B cell (primary cell): ENCODE measurements at regions not wholly inside any gene's neighbourhood (a gene's known extent, or its start where the extent isn't known, plus 50 kb on each side); places are given as distances from the start of the nearest gene placed in this dataset.

Source experiments
- ATAC-seq: fragments of 200-7000 bp; cut with Tn5 transposase; one replicate; pipeline ENCODE4 v1.10.0; 2021; ENCODE audit warnings: low read depth, mild to moderate bottlenecking, moderate number of reproducible peaks, moderate library complexity
- CTCF ChIA-PET: fragments of 350-600 bp; sonication (Branson Sonifier 250); formaldehyde crosslinking; loops from one replicate; lab custom pipeline; 2021; ENCODE audit warnings: antibody characterized with exemption, inconsistent platforms; lab: Charles Lee
- POLR2A ChIA-PET: fragments of 350-600 bp; sonication (Branson Sonifier 250); formaldehyde crosslinking; loops from one replicate; lab custom pipeline; 2021; ENCODE audit warnings: antibody characterized with exemption; lab: Charles Lee
- DNase-seq: peaks from one replicate; pipeline ENCODE4 v3.0.0; 2013
- H2AFZ ChIP-seq: 2 replicates; pipeline ENCODE4 v1.6.1; 2012; ENCODE audit warnings: mild to moderate bottlenecking, low read depth, low read length; ENCODE audit not compliant: insufficient read depth, poor library complexity, severe bottlenecking
- H3K27ac ChIP-seq, 2 donors: 1 replicate in 1 of 2; 2 replicates in 1 of 2; pipeline ENCODE4 v1.5.1; 2012 to 2013; ENCODE audit warnings: low read length in 2 of 2, mild to moderate bottlenecking in 2 of 2, moderate library complexity in 1 of 2
- H3K27me3 ChIP-seq, 4 experiments: fragments of 200-600 bp in 1 of 4; sonication (generic) in 1 of 4; replicated peaks in 1 of 4; 1 replicate in 2 of 4; 2 replicates in 2 of 4; pipeline versions ENCODE4 v1.6.1 to v1.7.0; 2013 to 2016; ENCODE audit warnings: low read length in 3 of 4, mild to moderate bottlenecking in 2 of 4, mixed read lengths in 1 of 4, moderate library complexity in 1 of 4; ENCODE audit not compliant: insufficient read depth in 4 of 4, control insufficient read depth in 3 of 4; ENCODE audit errors: control extremely low read depth in 1 of 4
- H3K36me3 ChIP-seq, 2 experiments: replicated peaks in 1 of 2; 1 replicate in 1 of 2; 2 replicates in 1 of 2; pipeline versions ENCODE4 v1.6.1 to v1.7.1; 2013; ENCODE audit warnings: low read length in 1 of 2; ENCODE audit not compliant: insufficient read depth in 2 of 2, control insufficient read depth in 1 of 2; ENCODE audit errors: control extremely low read depth in 1 of 2, extremely low read depth in 1 of 2
- H3K4me1 ChIP-seq, 2 donors: fragments of 200-600 bp in 1 of 2; sonication (generic) in 1 of 2; 1 replicate in 1 of 2; 2 replicates in 1 of 2; pipeline versions ENCODE4 v1.5.1 to v1.6.1; 2013 to 2017; ENCODE audit warnings: low read length in 2 of 2; ENCODE audit not compliant: control insufficient read depth in 2 of 2, insufficient read depth in 2 of 2
- H3K4me2 ChIP-seq: replicated peaks from 2 replicates; pipeline ENCODE3; 2012; ENCODE audit warnings: mild to moderate bottlenecking, low read depth, low read length; ENCODE audit not compliant: poor library complexity, severe bottlenecking
- H3K4me3 ChIP-seq, 5 experiments: fragments of 200-600 bp in 1 of 5; sonication (generic) in 1 of 5; 1 replicate in 3 of 5; 2 replicates in 2 of 5; pipeline versions ENCODE4 v1.5.1 to v1.7.0; 2011 to 2016; ENCODE audit warnings: low read length in 4 of 5, mild to moderate bottlenecking in 4 of 5, low read depth in 2 of 5, control low read depth in 1 of 5, moderate library complexity in 1 of 5; ENCODE audit not compliant: insufficient read depth in 1 of 5; ENCODE audit errors: control extremely low read depth in 1 of 5, extremely low read depth in 1 of 5
- H3K79me2 ChIP-seq: fragments of 200-600 bp; sonication (generic); one replicate; pipeline ENCODE4 v1.6.0; 2016; ENCODE audit warnings: low read length; ENCODE audit not compliant: control insufficient read depth, insufficient read depth
- H3K9ac ChIP-seq: fragments of 200-600 bp; sonication (generic); 2 replicates; pipeline ENCODE4 v1.6.1; 2017; ENCODE audit warnings: mild to moderate bottlenecking, low read length, moderate library complexity
- H3K9me3 ChIP-seq, 3 donors: one replicate each; pipeline versions ENCODE4 v1.6.1 to v1.7.1; 2013; ENCODE audit warnings: low read length in 2 of 3; ENCODE audit not compliant: control insufficient read depth in 2 of 3, insufficient read depth in 1 of 3; ENCODE audit errors: control extremely low read depth in 1 of 3
- H4K20me1 ChIP-seq: 2 replicates; pipeline ENCODE4 v1.6.0; 2012; ENCODE audit warnings: mild to moderate bottlenecking, low read length; ENCODE audit not compliant: insufficient read depth, control insufficient read depth, poor library complexity, severe bottlenecking
- H3K27ac Mint-ChIP-seq: one replicate; pipeline ENCODE4 v1.8.0; 2021; ENCODE audit warnings: mixed read lengths
- H3K27me3 Mint-ChIP-seq: one replicate; pipeline ENCODE4 v1.8.0; 2021; ENCODE audit warnings: mixed read lengths
- H3K4me1 Mint-ChIP-seq: one replicate; pipeline ENCODE4 v1.8.0; 2021; ENCODE audit warnings: mixed read lengths
- H3K4me3 Mint-ChIP-seq: one replicate; pipeline ENCODE4 v1.8.0; 2021; ENCODE audit warnings: mixed read lengths
- H3K9me3 Mint-ChIP-seq: one replicate; pipeline ENCODE4 v1.8.0; 2022; ENCODE audit warnings: mixed read lengths; ENCODE audit not compliant: insufficient read depth
- CTCF ChIP-seq: fragments of 200-600 bp; IDR thresholded peaks from one replicate; pipeline ENCODE4 v1.8.0; 2022; ENCODE audit warnings: antibody characterized with exemption, mild to moderate bottlenecking
- EZH2 ChIP-seq: IDR thresholded peaks from 2 replicates; pipeline ENCODE4 v1.6.1; 2012; ENCODE audit warnings: borderline replicate concordance, low read depth, mild to moderate bottlenecking, moderate library complexity, low read length; ENCODE audit not compliant: insufficient read depth, poor library complexity, severe bottlenecking
- WGBS: methylation state at CpG from one replicate; pipeline ENCODE4 v1.1.5; 2013; ENCODE audit warnings: missing lambda C conversion rate; ENCODE audit not compliant: insufficient coverage; 5-methylcytosine and 5-hydroxymethylcytosine counted together
- intact Hi-C: fragments of 100-400 bp; cut with micrococcal nuclease; formaldehyde crosslinking; loops from one replicate; pipeline ENCODE4 v1.10.0; 2022

GRCh38 chr15:91634179-91634578 lies 219.3 kb upstream of the SLCO3A1 start:
- H3K4me2 ChIP-seq, result no peak overlapping the region
- no peak overlapping the region for H3K9ac ChIP-seq
- DNase-seq (no peak), ATAC-seq (no peak)
- Mint-ChIP-seq H3K27ac (no peak overlapping the region), H3K9me3 (peaks cover 3% of the 10 kb centered on the region), H3K27me3 (no peaks in the 10 kb centered on the region), H3K4me1 (no peaks in the 10 kb centered on the region), H3K4me3 (no peak overlapping the region)
- H4K20me1 ChIP-seq, result no peaks in the 10 kb centered on the region
- TF ChIP-seq EZH2 (no peak), CTCF (no peak)
- no peak overlapping the region for H2AFZ ChIP-seq
- POLR2A ChIA-PET, result no interaction called here
- H3K79me2 ChIP-seq, result no peaks in the 10 kb centered on the region
- H3K27me3 ChIP-seq, result no peaks in the 10 kb centered on the region
- H3K4me1 ChIP-seq, result no peaks in the 10 kb centered on the region
- H3K36me3 ChIP-seq, result no peaks in the 10 kb centered on the region
- H3K4me3 ChIP-seq, result no peak overlapping the region
- H3K27ac ChIP-seq, result no peak overlapping the region
- WGBS, result 100% methylated on average over 2 of the region's 3 CpGs
- H3K9me3 ChIP-seq, result peaks cover 0 to 13% (median 0%) of the 10 kb centered on the region in 3 donors
- intact Hi-C loops, result no loop called here
- CTCF ChIA-PET, result no interaction called here

GRCh38 chr15:91635080-91635479 lies 218.4 kb upstream of the SLCO3A1 start:
- no peak for TF ChIP-seq EZH2
- no peak for TF ChIP-seq CTCF
- H3K27me3 Mint-ChIP-seq, result no peaks in the 10 kb centered on the region
- intact Hi-C loops, result no loop called here
- 74% methylated on average over 2 of the region's 2 CpGs for WGBS
- H4K20me1 ChIP-seq, result no peaks in the 10 kb centered on the region
- H3K9ac ChIP-seq, result no peak overlapping the region
- no peak overlapping the region for H3K27ac ChIP-seq
- ATAC-seq (no peak), DNase-seq (no peak)
- no peaks in the 10 kb centered on the region for H3K36me3 ChIP-seq
- H3K4me1 Mint-ChIP-seq, result no peaks in the 10 kb centered on the region
- no peak overlapping the region for H2AFZ ChIP-seq
- no peaks in the 10 kb centered on the region for H3K4me1 ChIP-seq
- no peaks in the 10 kb centered on the region for H3K79me2 ChIP-seq
- no peak overlapping the region for H3K4me2 ChIP-seq
- H3K27ac Mint-ChIP-seq, result no peak overlapping the region
- CTCF ChIA-PET, result no interaction called here
- peaks cover 3% of the 10 kb centered on the region for H3K9me3 Mint-ChIP-seq
- H3K9me3 ChIP-seq, result peaks cover 0 to 13% (median 2%) of the 10 kb centered on the region in 3 donors
- no peak overlapping the region for H3K4me3 ChIP-seq
- H3K27me3 ChIP-seq, result no peaks in the 10 kb centered on the region
- no peak overlapping the region for H3K4me3 Mint-ChIP-seq
- POLR2A ChIA-PET, result no interaction called here
